ENCODE measurements at regions not wholly inside any gene's neighbourhood (a gene's known extent, or its start where the extent isn't known, plus 50 kb on each side); places are given as distances from the start of the nearest gene placed in this dataset.

GRCh38 chr2:217149087-217149660, 289.3 kb upstream of the TNP1 start:
- no peak for DNase-seq

GRCh38 chr2:217147818-217148217, 288.0 kb upstream of the TNP1 start:
- no peak for DNase-seq

GRCh38 chr2:217146956-217147355, 287.1 kb upstream of the TNP1 start:
- DNase-seq: no peak

- no peak for DNase-seq
Measured at GRCh38 chr2:217142649-217143266, 282.9 kb upstream of the TNP1 start.

- no peak for DNase-seq
Measured at GRCh38 chr2:217138284-217138683, 278.4 kb upstream of the TNP1 start.

- no peak for DNase-seq
Measured at GRCh38 chr2:217127744-217128143, 267.9 kb upstream of the TNP1 start.

GRCh38 chr2:217125014-217125413, 265.1 kb upstream of the TNP1 start:
- no peak for DNase-seq

- no peak for DNase-seq
Measured at GRCh38 chr2:217124050-217124449, 264.2 kb upstream of the TNP1 start.

GRCh38 chr2:217121565-217121964, 261.7 kb upstream of the TNP1 start:
- no peak for DNase-seq

- DNase-seq: no peak
Measured at GRCh38 chr2:217120429-217120828, 260.6 kb upstream of the TNP1 start.

- no peak for DNase-seq
Measured at GRCh38 chr2:217118559-217119284, 258.9 kb upstream of the TNP1 start.

GRCh38 chr2:217117523-217117922, 257.7 kb upstream of the TNP1 start:
- no peak for DNase-seq

- DNase-seq: no peak
Measured at GRCh38 chr2:217116610-217117009, 256.7 kb upstream of the TNP1 start.

- DNase-seq: no peak
Measured at GRCh38 chr2:217114117-217114516, 254.3 kb upstream of the TNP1 start.

- no peak for DNase-seq
Measured at GRCh38 chr2:217113491-217113890, 253.6 kb upstream of the TNP1 start.

- no peak for DNase-seq
Measured at GRCh38 chr2:217110550-217110949, 250.7 kb upstream of the TNP1 start.

GRCh38 chr2:217108575-217109027, 248.7 kb upstream of the TNP1 start:
- DNase-seq: no peak

- no peak for DNase-seq
Measured at GRCh38 chr2:217108086-217108485, 248.2 kb upstream of the TNP1 start.

- DNase-seq: no peak
Measured at GRCh38 chr2:217107480-217107879, 247.6 kb upstream of the TNP1 start.

GRCh38 chr2:217106650-217107014, 246.8 kb upstream of the TNP1 start:
- DNase-seq: no peak

- peak; percentile 18 for DNase-seq
Measured at GRCh38 chr2:217105733-217106649, 246.1 kb upstream of the TNP1 start.

GRCh38 chr2:217103752-217104545, 244.1 kb upstream of the TNP1 start:
- DNase-seq: no peak
